NCI-H1930 (cell line): ENCODE measurements at regions not wholly inside any gene's neighbourhood (a gene's known extent, or its start where the extent isn't known, plus 50 kb on each side); places are given as distances from the start of the nearest gene placed in this dataset.
A peak's percentile ranks its signal among the peaks of the same experiment; 100 is the strongest.
"Not testable (repeated sequence)": the region's sequence is repeated elsewhere in the genome, so short reads cannot be mapped to it uniquely, and the experiment has no call there.

ENCODE experiments used
- DNase-seq, 2 experiments: peaks; one replicate each; lab custom pipeline; 2025; lab: John Stamatoyannopoulos, UW

DNA sequence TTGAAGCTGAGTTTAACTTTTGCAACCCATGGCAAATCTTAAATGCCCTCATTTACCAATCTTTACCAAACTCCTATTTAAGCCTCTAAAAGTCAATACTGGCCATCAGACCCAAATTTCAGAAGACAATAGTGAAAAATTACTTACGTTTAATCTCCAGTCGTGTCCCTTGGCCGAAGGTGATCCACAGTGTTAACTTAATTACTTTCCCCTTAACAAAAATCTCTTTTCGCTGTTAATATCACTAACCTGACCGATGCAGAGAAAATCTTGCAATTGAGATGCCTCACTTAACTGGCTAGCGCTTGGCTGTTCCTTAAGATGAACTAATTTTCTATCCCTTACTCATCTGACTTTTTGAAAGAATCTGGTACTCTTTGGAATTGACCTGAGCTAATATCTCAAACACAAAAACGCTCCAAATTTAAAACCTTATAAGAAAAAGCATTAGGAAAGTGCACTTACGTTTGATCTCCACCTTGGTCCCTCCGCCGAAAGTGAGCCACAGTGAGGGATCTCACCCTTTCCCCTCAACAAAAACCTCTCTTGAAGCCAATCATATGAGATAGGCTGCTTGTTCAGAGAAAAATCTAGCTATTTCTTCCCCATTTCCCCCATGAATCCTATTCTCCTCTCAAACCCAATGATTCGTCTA, 169.1 kb downstream of the RPIA start:
- no peak for DNase-seq

DNA sequence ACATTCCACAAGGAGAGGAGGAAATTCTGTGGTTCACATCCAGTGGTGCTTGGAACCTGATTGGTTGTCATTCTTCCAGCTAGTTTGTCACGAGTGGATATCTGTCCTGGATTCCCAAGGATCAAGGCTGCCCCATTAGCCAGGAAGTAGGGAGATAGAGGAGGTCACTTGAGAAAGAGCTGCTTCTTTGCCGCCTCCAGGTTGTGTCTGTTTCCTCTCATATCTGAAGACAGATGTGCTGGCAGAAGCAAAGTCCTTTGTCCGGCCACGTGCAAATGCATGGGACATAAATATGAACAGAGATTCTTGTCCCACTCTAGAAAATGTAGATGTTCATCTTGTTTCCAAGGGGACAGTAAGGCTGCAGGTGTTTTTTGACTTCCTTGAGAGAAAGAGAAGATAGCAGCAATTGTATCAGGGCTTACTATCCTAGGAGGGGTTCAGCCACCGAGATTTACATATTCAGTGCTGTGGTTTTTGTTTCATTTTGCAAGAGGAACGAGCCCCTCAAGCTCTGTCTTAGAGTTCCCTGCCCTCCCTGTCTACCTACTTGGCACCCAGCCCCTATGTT, 174.4 kb downstream of the RPIA start:
- DNase-seq = no peak

- no peak for DNase-seq
These were observed 175.3 kb downstream of the RPIA start for GRCh38 chr2:88866756-88867155.

DNA sequence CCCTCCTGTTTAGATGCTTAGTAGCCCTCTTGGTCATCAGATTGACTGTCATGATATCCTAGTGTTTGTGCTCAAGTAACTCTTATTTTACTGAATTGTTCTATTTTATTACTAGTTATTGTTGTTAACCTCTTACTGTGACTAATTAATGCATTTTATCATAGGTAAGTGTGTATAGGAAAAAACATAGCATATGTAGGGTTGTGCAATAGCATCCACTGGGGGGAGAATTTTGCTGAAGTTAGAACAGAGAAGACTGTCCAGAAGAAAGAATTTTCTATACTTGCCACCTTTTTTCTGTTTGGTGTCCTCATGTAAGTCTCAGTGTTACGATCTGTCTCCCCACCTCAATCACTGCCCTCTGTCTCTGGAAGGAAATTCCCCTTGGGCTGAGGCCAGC, 177.4 kb downstream of the RPIA start:
- no peak for DNase-seq

DNA sequence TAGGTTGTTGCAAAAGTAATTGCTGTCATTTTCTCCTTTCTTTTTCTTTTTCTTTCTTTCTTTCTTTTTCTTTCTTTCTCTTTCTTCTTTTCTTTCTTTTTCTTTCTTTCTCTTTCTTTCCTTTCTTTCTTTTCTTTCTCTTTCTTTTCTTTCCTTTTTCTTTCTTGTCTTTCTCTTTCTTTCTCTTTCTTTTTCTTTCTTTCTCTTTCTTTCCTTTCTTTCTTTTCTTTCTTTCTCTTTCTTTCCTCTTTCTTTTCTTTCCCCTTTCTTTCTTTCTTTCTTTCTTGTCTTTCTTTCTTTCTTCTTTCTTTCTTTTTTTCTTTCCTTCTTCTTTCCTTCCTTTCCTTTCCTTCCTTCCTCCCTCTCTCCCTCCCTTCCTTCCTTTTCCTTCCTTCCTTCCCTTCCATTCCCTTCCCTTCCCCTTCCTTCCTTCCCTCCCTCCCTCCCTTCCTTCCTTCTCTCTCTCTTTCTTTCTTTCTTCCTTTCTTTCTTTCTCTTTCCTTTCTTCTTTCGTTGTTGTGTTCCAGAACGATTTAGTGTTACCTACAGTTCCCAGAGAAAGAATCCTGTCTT, 178.9 kb downstream of the RPIA start:
- DNase-seq = no peak

- DNase-seq = no peak
These were observed 179.9 kb downstream of the RPIA start for GRCh38 chr2:88871336-88871735.

DNA sequence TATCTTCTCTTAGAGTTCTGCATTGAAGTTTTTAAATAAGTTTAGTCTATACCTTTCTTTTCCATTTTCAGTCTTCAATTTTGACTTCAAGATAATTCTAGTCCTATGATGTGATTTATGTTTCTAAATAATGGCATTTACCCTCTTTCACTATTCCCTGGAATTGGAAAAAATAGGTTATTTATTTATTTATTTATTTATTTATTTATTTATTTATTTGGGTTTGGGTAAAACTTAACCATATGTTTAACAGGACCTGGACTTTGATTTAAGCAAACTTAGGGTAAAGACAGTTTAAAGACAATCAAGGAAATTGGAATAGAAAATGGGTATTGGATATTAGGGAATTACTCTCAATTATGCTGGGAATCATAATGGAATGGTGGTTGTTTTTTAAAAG, 182.1 kb downstream of the RPIA start:
- DNase-seq = no peak

GRCh38 chr2:88874063-88874657, 182.7 kb downstream of the RPIA start:
- peak; percentile 30 to 78 for DNase-seq

DNA sequence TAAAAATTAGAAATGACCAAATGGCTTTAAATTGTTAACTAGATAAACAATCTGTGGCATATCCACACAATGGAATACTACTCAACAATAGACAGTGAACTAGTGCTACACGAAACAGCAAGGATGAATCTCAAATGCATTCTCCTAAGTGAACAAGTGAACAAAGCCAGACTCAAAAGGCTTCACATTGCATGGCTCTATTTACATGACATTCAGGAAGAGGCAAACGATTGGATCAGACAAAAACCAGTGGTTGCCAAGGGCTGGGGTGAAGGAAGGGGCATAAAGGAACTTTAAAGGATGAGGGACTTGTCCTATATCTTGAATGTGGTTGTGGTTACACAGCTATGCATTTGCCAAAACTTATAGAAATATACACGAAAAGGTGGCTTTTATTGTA, 184.3 kb downstream of the RPIA start:
- DNase-seq = no peak

- DNase-seq = peak; percentile 64 to 74
These were observed 189.0 kb downstream of the RPIA start for GRCh38 chr2:88880441-88880953.

DNA sequence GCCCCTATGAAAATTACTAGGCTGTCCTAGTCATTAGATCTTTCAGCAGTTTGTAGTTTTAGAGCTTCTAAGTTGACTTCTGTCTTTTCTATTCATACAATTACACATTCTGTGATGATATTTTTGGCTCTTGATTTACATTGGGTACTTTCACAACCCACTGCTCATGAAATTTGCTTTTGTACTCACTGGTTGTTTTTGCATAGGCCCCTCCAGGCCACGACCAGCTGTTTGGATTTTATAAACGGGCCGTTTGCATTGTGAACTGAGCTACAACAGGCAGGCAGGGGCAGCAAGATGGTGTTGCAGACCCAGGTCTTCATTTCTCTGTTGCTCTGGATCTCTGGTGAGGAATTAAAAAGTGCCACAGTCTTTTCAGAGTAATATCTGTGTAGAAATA, 193.8 kb downstream of the RPIA start:
- DNase-seq = no peak

- no peak for DNase-seq
These were observed 194.4 kb downstream of the RPIA start for GRCh38 chr2:88885679-88886416.

DNA sequence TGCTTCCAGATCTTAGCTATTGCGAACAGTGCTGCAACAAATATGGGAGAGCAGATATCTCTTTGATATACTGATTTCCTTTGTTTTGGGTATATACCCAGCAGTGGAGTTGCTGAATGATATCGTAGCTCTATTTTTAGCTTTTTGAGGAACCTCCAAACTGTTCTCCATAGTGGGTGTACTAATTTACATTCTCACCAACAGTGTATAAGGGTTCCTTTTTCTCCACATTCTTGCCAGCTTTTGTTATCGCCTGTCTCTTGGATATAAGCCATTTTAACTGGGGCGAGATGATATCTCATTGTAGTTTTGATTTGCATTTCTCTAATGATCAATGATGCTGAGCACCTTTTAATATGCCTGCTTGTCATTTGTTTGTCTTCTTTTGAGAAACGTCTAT, 196.0 kb downstream of the RPIA start:
- not testable (repeated sequence) for DNase-seq

DNA sequence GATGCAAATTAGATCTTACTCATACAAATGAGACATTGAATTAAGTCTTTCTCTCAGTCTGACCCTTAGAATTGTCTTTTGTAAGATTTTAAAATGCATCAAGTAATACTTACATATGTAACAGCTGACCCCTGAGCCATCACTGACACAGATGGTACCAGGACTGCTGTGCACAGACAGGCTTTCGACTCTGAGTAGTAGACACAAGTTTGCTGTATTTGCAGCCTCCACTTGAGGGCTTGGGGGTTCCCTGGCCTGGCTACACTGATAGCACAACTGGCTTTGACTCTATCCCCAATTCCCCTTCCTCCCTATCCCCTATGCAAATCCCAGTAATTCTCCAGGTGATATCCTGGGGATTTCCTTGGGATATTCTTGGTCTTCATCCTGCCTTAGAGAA, 200.7 kb downstream of the RPIA start:
- DNase-seq = no peak

DNA sequence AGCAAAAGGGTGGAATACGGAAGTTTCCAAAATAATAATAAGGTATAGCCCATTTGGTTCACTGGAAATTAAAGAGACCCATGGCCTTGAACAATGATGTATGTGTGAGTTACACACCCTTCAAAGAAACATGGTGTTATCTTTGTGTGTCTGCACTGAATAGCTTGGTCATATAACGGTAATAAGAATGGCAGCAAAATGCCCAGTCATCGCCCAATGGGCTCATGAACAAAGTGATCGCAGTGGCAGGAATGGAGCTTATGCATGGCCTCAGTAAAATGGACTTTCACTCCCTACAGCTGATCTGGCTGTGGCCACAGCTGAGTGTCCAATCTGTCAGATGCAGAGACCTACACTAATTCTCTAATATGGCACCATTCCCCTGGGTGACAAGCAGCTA, 201.3 kb downstream of the RPIA start:
- no peak for DNase-seq

- DNase-seq = no peak
These were observed 205.5 kb downstream of the RPIA start for GRCh38 chr2:88896971-88897370.

- DNase-seq = no peak
These were observed 206.2 kb downstream of the RPIA start for GRCh38 chr2:88897715-88898114.

- DNase-seq = peak; percentile 23 to 36
These were observed 212.4 kb downstream of the RPIA start for GRCh38 chr2:88903749-88904353.

- no peak for DNase-seq
These were observed 221.8 kb downstream of the RPIA start for GRCh38 chr2:88913280-88913679.

GRCh38 chr2:88919087-88919738, 227.7 kb downstream of the RPIA start:
- DNase-seq = peak; percentile 15 to 42

GRCh38 chr2:88920399-88920798, 228.9 kb downstream of the RPIA start:
- DNase-seq = not testable (repeated sequence)
